H1 (cell line): ENCODE measurements at regions not wholly inside any gene's neighbourhood (a gene's known extent, or its start where the extent isn't known, plus 50 kb on each side); places are given as distances from the start of the nearest gene placed in this dataset.

Experiments used
- FOSL1 ChIP-seq: IDR thresholded peaks from 2 replicates; pipeline ENCODE4 v1.6.1; 2011; ENCODE audit warnings: mild to moderate bottlenecking, low read depth, low read length, moderate library complexity; ENCODE audit not compliant: insufficient read depth
- GABPA ChIP-seq: IDR thresholded peaks from 2 replicates; pipeline ENCODE4 v1.6.1; 2011; ENCODE audit warnings: mild to moderate bottlenecking, low read length, moderate library complexity, borderline replicate concordance; ENCODE audit not compliant: insufficient read depth
- SP4 ChIP-seq: IDR thresholded peaks from 2 replicates; pipeline ENCODE4 v1.6.1; 2012; ENCODE audit warnings: low read length, inconsistent platforms
- TF ChIP-seq, protein P1 (sequence below): fragments of 300-600 bp; sonication (generic); IDR thresholded peaks from 2 replicates; pipeline ENCODE4 v1.7.1; 2012; ENCODE audit warnings: low read length, moderate library complexity, mild to moderate bottlenecking, inconsistent platforms; ENCODE audit not compliant: insufficient replicate concordance

DNA sequence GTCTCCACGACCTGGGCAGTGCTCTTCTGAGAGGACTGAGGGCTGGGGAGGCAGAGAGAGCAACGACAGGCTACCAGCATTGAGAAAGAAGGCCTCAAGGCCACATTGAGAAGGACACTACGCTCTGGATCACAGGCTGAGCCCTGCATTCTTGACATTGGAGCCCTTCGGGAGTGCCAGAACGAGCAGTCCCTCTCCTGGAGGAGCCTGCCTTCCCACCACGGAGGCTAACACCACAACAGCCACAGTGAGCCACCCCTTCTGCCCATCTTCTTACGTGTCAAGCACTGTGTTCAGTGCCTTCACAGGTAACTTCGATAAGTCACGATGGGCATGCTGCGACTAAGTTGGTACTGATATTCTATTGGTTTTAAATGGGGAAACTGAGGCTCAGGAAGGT lies 267.8 kb downstream of the RPS24 start (continued):
- TF ChIP-seq, protein P1, sequence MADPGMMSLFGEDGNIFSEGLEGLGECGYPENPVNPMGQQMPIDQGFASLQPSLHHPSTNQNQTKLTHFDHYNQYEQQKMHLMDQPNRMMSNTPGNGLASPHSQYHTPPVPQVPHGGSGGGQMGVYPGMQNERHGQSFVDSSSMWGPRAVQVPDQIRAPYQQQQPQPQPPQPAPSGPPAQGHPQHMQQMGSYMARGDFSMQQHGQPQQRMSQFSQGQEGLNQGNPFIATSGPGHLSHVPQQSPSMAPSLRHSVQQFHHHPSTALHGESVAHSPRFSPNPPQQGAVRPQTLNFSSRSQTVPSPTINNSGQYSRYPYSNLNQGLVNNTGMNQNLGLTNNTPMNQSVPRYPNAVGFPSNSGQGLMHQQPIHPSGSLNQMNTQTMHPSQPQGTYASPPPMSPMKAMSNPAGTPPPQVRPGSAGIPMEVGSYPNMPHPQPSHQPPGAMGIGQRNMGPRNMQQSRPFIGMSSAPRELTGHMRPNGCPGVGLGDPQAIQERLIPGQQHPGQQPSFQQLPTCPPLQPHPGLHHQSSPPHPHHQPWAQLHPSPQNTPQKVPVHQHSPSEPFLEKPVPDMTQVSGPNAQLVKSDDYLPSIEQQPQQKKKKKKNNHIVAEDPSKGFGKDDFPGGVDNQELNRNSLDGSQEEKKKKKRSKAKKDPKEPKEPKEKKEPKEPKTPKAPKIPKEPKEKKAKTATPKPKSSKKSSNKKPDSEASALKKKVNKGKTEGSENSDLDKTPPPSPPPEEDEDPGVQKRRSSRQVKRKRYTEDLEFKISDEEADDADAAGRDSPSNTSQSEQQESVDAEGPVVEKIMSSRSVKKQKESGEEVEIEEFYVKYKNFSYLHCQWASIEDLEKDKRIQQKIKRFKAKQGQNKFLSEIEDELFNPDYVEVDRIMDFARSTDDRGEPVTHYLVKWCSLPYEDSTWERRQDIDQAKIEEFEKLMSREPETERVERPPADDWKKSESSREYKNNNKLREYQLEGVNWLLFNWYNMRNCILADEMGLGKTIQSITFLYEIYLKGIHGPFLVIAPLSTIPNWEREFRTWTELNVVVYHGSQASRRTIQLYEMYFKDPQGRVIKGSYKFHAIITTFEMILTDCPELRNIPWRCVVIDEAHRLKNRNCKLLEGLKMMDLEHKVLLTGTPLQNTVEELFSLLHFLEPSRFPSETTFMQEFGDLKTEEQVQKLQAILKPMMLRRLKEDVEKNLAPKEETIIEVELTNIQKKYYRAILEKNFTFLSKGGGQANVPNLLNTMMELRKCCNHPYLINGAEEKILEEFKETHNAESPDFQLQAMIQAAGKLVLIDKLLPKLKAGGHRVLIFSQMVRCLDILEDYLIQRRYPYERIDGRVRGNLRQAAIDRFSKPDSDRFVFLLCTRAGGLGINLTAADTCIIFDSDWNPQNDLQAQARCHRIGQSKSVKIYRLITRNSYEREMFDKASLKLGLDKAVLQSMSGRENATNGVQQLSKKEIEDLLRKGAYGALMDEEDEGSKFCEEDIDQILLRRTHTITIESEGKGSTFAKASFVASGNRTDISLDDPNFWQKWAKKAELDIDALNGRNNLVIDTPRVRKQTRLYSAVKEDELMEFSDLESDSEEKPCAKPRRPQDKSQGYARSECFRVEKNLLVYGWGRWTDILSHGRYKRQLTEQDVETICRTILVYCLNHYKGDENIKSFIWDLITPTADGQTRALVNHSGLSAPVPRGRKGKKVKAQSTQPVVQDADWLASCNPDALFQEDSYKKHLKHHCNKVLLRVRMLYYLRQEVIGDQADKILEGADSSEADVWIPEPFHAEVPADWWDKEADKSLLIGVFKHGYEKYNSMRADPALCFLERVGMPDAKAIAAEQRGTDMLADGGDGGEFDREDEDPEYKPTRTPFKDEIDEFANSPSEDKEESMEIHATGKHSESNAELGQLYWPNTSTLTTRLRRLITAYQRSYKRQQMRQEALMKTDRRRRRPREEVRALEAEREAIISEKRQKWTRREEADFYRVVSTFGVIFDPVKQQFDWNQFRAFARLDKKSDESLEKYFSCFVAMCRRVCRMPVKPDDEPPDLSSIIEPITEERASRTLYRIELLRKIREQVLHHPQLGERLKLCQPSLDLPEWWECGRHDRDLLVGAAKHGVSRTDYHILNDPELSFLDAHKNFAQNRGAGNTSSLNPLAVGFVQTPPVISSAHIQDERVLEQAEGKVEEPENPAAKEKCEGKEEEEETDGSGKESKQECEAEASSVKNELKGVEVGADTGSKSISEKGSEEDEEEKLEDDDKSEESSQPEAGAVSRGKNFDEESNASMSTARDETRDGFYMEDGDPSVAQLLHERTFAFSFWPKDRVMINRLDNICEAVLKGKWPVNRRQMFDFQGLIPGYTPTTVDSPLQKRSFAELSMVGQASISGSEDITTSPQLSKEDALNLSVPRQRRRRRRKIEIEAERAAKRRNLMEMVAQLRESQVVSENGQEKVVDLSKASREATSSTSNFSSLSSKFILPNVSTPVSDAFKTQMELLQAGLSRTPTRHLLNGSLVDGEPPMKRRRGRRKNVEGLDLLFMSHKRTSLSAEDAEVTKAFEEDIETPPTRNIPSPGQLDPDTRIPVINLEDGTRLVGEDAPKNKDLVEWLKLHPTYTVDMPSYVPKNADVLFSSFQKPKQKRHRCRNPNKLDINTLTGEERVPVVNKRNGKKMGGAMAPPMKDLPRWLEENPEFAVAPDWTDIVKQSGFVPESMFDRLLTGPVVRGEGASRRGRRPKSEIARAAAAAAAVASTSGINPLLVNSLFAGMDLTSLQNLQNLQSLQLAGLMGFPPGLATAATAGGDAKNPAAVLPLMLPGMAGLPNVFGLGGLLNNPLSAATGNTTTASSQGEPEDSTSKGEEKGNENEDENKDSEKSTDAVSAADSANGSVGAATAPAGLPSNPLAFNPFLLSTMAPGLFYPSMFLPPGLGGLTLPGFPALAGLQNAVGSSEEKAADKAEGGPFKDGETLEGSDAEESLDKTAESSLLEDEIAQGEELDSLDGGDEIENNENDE: no peak
- TF ChIP-seq SP4 (no peak), GABPA (no peak), FOSL1 (no peak)
